B cell (primary cell): ENCODE measurements at regions not wholly inside any gene's neighbourhood (a gene's known extent, or its start where the extent isn't known, plus 50 kb on each side); places are given as distances from the start of the nearest gene placed in this dataset.

Source experiments
- ATAC-seq: fragments of 200-7000 bp; cut with Tn5 transposase; one replicate; pipeline ENCODE4 v1.10.0; 2021; ENCODE audit warnings: low read depth, mild to moderate bottlenecking, moderate number of reproducible peaks, moderate library complexity
- CTCF ChIA-PET: fragments of 350-600 bp; sonication (Branson Sonifier 250); formaldehyde crosslinking; loops from one replicate; lab custom pipeline; 2021; ENCODE audit warnings: antibody characterized with exemption, inconsistent platforms; lab: Charles Lee
- POLR2A ChIA-PET: fragments of 350-600 bp; sonication (Branson Sonifier 250); formaldehyde crosslinking; loops from one replicate; lab custom pipeline; 2021; ENCODE audit warnings: antibody characterized with exemption; lab: Charles Lee
- DNase-seq: peaks from one replicate; pipeline ENCODE4 v3.0.0; 2013
- H2AFZ ChIP-seq: 2 replicates; pipeline ENCODE4 v1.6.1; 2012; ENCODE audit warnings: mild to moderate bottlenecking, low read depth, low read length; ENCODE audit not compliant: insufficient read depth, poor library complexity, severe bottlenecking
- H3K27ac ChIP-seq, 2 donors: 1 replicate in 1 of 2; 2 replicates in 1 of 2; pipeline ENCODE4 v1.5.1; 2012 to 2013; ENCODE audit warnings: low read length in 2 of 2, mild to moderate bottlenecking in 2 of 2, moderate library complexity in 1 of 2
- H3K27me3 ChIP-seq, 4 experiments: fragments of 200-600 bp in 1 of 4; sonication (generic) in 1 of 4; replicated peaks in 1 of 4; 1 replicate in 2 of 4; 2 replicates in 2 of 4; pipeline versions ENCODE4 v1.6.1 to v1.7.0; 2013 to 2016; ENCODE audit warnings: low read length in 3 of 4, mild to moderate bottlenecking in 2 of 4, mixed read lengths in 1 of 4, moderate library complexity in 1 of 4; ENCODE audit not compliant: insufficient read depth in 4 of 4, control insufficient read depth in 3 of 4; ENCODE audit errors: control extremely low read depth in 1 of 4
- H3K36me3 ChIP-seq, 2 experiments: replicated peaks in 1 of 2; 1 replicate in 1 of 2; 2 replicates in 1 of 2; pipeline versions ENCODE4 v1.6.1 to v1.7.1; 2013; ENCODE audit warnings: low read length in 1 of 2; ENCODE audit not compliant: insufficient read depth in 2 of 2, control insufficient read depth in 1 of 2; ENCODE audit errors: control extremely low read depth in 1 of 2, extremely low read depth in 1 of 2
- H3K4me1 ChIP-seq, 2 donors: fragments of 200-600 bp in 1 of 2; sonication (generic) in 1 of 2; 1 replicate in 1 of 2; 2 replicates in 1 of 2; pipeline versions ENCODE4 v1.5.1 to v1.6.1; 2013 to 2017; ENCODE audit warnings: low read length in 2 of 2; ENCODE audit not compliant: control insufficient read depth in 2 of 2, insufficient read depth in 2 of 2
- H3K4me2 ChIP-seq: replicated peaks from 2 replicates; pipeline ENCODE3; 2012; ENCODE audit warnings: mild to moderate bottlenecking, low read depth, low read length; ENCODE audit not compliant: poor library complexity, severe bottlenecking
- H3K4me3 ChIP-seq, 5 experiments: fragments of 200-600 bp in 1 of 5; sonication (generic) in 1 of 5; 1 replicate in 3 of 5; 2 replicates in 2 of 5; pipeline versions ENCODE4 v1.5.1 to v1.7.0; 2011 to 2016; ENCODE audit warnings: low read length in 4 of 5, mild to moderate bottlenecking in 4 of 5, low read depth in 2 of 5, control low read depth in 1 of 5, moderate library complexity in 1 of 5; ENCODE audit not compliant: insufficient read depth in 1 of 5; ENCODE audit errors: control extremely low read depth in 1 of 5, extremely low read depth in 1 of 5
- H3K79me2 ChIP-seq: fragments of 200-600 bp; sonication (generic); one replicate; pipeline ENCODE4 v1.6.0; 2016; ENCODE audit warnings: low read length; ENCODE audit not compliant: control insufficient read depth, insufficient read depth
- H3K9ac ChIP-seq: fragments of 200-600 bp; sonication (generic); 2 replicates; pipeline ENCODE4 v1.6.1; 2017; ENCODE audit warnings: mild to moderate bottlenecking, low read length, moderate library complexity
- H3K9me3 ChIP-seq, 3 donors: one replicate each; pipeline versions ENCODE4 v1.6.1 to v1.7.1; 2013; ENCODE audit warnings: low read length in 2 of 3; ENCODE audit not compliant: control insufficient read depth in 2 of 3, insufficient read depth in 1 of 3; ENCODE audit errors: control extremely low read depth in 1 of 3
- H4K20me1 ChIP-seq: 2 replicates; pipeline ENCODE4 v1.6.0; 2012; ENCODE audit warnings: mild to moderate bottlenecking, low read length; ENCODE audit not compliant: insufficient read depth, control insufficient read depth, poor library complexity, severe bottlenecking
- H3K27ac Mint-ChIP-seq: one replicate; pipeline ENCODE4 v1.8.0; 2021; ENCODE audit warnings: mixed read lengths
- H3K27me3 Mint-ChIP-seq: one replicate; pipeline ENCODE4 v1.8.0; 2021; ENCODE audit warnings: mixed read lengths
- H3K4me1 Mint-ChIP-seq: one replicate; pipeline ENCODE4 v1.8.0; 2021; ENCODE audit warnings: mixed read lengths
- H3K4me3 Mint-ChIP-seq: one replicate; pipeline ENCODE4 v1.8.0; 2021; ENCODE audit warnings: mixed read lengths
- H3K9me3 Mint-ChIP-seq: one replicate; pipeline ENCODE4 v1.8.0; 2022; ENCODE audit warnings: mixed read lengths; ENCODE audit not compliant: insufficient read depth
- CTCF ChIP-seq: fragments of 200-600 bp; IDR thresholded peaks from one replicate; pipeline ENCODE4 v1.8.0; 2022; ENCODE audit warnings: antibody characterized with exemption, mild to moderate bottlenecking
- EZH2 ChIP-seq: IDR thresholded peaks from 2 replicates; pipeline ENCODE4 v1.6.1; 2012; ENCODE audit warnings: borderline replicate concordance, low read depth, mild to moderate bottlenecking, moderate library complexity, low read length; ENCODE audit not compliant: insufficient read depth, poor library complexity, severe bottlenecking
- WGBS: methylation state at CpG from one replicate; pipeline ENCODE4 v1.1.5; 2013; ENCODE audit warnings: missing lambda C conversion rate; ENCODE audit not compliant: insufficient coverage; 5-methylcytosine and 5-hydroxymethylcytosine counted together
- intact Hi-C: fragments of 100-400 bp; cut with micrococcal nuclease; formaldehyde crosslinking; loops from one replicate; pipeline ENCODE4 v1.10.0; 2022

GRCh38 chr16:6678586-6678985 lies 654.1 kb upstream of the RBFOX1 start:
- no peak for DNase-seq
- H3K9me3 Mint-ChIP-seq: no peaks in the 10 kb centered on the region
- H3K79me2 ChIP-seq: no peaks in the 10 kb centered on the region
- no peaks in the 10 kb centered on the region for H3K27me3 Mint-ChIP-seq
- no peak overlapping the region for H3K4me3 ChIP-seq
- ChIA-PET POLR2A (no interaction called here), CTCF (no interaction called here)
- no peaks in the 10 kb centered on the region for H3K36me3 ChIP-seq
- no peak for TF ChIP-seq CTCF
- TF ChIP-seq EZH2: no peak
- H3K4me3 Mint-ChIP-seq: no peak overlapping the region
- H3K27ac Mint-ChIP-seq: no peak overlapping the region
- no peak overlapping the region for H3K27ac ChIP-seq
- no peaks in the 10 kb centered on the region for H3K27me3 ChIP-seq
- intact Hi-C loops: no loop called here
- H2AFZ ChIP-seq: no peak overlapping the region
- 83% methylated on average over 1 of the region's 3 CpGs for WGBS
- ATAC-seq: no peak
- no peaks in the 10 kb centered on the region for H3K4me1 ChIP-seq
- H3K4me1 Mint-ChIP-seq: no peaks in the 10 kb centered on the region
- peaks cover 0 to 10% (median 0%) of the 10 kb centered on the region in 3 donors for H3K9me3 ChIP-seq
- H4K20me1 ChIP-seq: no peaks in the 10 kb centered on the region
- H3K9ac ChIP-seq: no peak overlapping the region
- H3K4me2 ChIP-seq: no peak overlapping the region

DNA sequence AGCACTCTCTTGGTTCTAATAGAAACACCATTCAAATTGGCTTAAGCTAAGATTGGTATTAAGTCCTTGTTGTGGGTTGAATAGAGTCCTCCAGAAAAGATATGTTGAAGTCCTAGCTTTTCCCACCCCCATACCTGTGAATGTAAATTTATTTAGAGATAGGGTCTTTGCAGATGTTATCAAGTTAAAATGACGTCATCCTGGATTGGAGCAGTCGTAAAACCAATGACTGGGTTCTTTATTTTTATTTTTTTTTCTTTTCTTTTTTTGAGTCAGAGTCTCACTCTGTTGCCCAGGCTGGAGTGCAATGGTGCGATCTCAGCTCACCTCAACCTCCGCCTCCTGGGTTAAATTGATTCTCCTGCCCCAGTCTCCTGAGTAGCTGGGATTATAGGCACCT lies 658.6 kb upstream of the RBFOX1 start:
- intact Hi-C loops: no loop called here
- H3K4me1 ChIP-seq: no peaks in the 10 kb centered on the region
- Mint-ChIP-seq H3K4me1 (no peaks in the 10 kb centered on the region), H3K4me3 (no peak overlapping the region), H3K27ac (no peak overlapping the region), H3K9me3 (no peaks in the 10 kb centered on the region), H3K27me3 (no peaks in the 10 kb centered on the region)
- H4K20me1 ChIP-seq: no peaks in the 10 kb centered on the region
- H3K4me2 ChIP-seq: no peak overlapping the region
- WGBS: 100% methylated on average over 2 of the region's 4 CpGs
- H3K9me3 ChIP-seq: peaks cover 0 to 8% (median 0%) of the 10 kb centered on the region in 3 donors
- ChIA-PET CTCF (no interaction called here), POLR2A (no interaction called here)
- no peak overlapping the region for H3K27ac ChIP-seq
- H3K27me3 ChIP-seq: no peaks in the 10 kb centered on the region
- TF ChIP-seq EZH2: no peak
- no peak for TF ChIP-seq CTCF
- DNase-seq (no peak), ATAC-seq (no peak)
- no peak overlapping the region for H3K4me3 ChIP-seq
- no peak overlapping the region for H3K9ac ChIP-seq
- no peak overlapping the region for H2AFZ ChIP-seq
- H3K36me3 ChIP-seq: no peaks in the 10 kb centered on the region
- H3K79me2 ChIP-seq: no peaks in the 10 kb centered on the region
